ENCODE measurements at regions not wholly inside any gene's neighbourhood (a gene's known extent, or its start where the extent isn't known, plus 50 kb on each side); places are given as distances from the start of the nearest gene placed in this dataset.

DNA sequence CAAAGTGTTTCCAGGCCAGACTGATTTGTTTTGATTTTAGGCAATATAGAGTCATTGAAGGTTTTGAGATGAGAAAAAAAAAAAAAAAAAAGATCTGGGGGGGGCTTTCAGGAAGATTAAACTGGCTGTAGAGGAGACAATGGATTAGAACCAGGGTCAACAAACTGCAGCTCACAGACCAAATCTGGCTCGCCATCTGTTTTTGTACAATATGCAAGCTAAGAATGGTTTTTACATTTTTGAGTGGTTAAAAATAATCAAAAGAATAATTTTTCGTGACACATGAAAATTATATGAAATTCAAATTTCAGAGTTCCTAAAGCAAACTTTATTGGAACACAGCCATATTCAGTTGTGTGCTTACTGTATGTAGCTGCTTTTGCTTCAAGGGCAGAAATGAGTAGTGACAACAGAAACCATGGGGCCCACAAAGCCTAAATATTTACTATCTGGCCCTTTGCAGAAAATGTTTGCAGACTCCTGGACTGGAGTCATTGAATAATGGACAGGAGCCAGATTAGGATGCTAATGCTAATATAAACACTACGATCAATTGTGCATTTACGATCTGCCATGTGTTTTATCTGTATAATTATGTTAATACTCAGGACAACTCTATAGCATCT is 375.7 kb upstream of the DAB1 start:
- TF ChIP-seq, protein P1, sequence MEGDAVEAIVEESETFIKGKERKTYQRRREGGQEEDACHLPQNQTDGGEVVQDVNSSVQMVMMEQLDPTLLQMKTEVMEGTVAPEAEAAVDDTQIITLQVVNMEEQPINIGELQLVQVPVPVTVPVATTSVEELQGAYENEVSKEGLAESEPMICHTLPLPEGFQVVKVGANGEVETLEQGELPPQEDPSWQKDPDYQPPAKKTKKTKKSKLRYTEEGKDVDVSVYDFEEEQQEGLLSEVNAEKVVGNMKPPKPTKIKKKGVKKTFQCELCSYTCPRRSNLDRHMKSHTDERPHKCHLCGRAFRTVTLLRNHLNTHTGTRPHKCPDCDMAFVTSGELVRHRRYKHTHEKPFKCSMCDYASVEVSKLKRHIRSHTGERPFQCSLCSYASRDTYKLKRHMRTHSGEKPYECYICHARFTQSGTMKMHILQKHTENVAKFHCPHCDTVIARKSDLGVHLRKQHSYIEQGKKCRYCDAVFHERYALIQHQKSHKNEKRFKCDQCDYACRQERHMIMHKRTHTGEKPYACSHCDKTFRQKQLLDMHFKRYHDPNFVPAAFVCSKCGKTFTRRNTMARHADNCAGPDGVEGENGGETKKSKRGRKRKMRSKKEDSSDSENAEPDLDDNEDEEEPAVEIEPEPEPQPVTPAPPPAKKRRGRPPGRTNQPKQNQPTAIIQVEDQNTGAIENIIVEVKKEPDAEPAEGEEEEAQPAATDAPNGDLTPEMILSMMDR (IDR thresholded peaks at IDR 0.05) = no peak
- TF ChIP-seq POLR2A (IDR thresholded peaks at IDR 0.05) = no peak
